NCI-H345 treated with DMSO at 0.1 percent for 48 hours (cell line): ENCODE measurements at regions not wholly inside any gene's neighbourhood (a gene's known extent, or its start where the extent isn't known, plus 50 kb on each side); places are given as distances from the start of the nearest gene placed in this dataset.

Experiments
- DNase-seq: peaks from one replicate; lab custom pipeline; 2025; ENCODE audit not compliant: unreplicated experiment; lab: John Stamatoyannopoulos, UW

- no peak for DNase-seq
Measured at GRCh38 chr11:88404932-88405710, 67.6 kb upstream of the CTSC start.

- DNase-seq: no peak
Measured at GRCh38 chr11:88404391-88404790, 66.9 kb upstream of the CTSC start.

GRCh38 chr11:88402784-88403183 is 65.2 kb upstream of the CTSC start:
- no peak for DNase-seq

GRCh38 chr11:88402192-88402715 is 64.7 kb upstream of the CTSC start:
- DNase-seq: no peak

- no peak for DNase-seq
Measured at GRCh38 chr11:88398791-88399570, 61.4 kb upstream of the CTSC start.

- DNase-seq: no peak
Measured at GRCh38 chr11:88398372-88398771, 60.8 kb upstream of the CTSC start.

GRCh38 chr11:88390254-88390653 is 52.7 kb upstream of the CTSC start:
- no peak for DNase-seq

- no peak for DNase-seq
Measured at GRCh38 chr11:88387957-88388356, 50.4 kb upstream of the CTSC start.
